Right cardiac atrium (tissue), 5 donors: ENCODE measurements at regions not wholly inside any gene's neighbourhood (a gene's known extent, or its start where the extent isn't known, plus 50 kb on each side); places are given as distances from the start of the nearest gene placed in this dataset.

Experiments used
- ATAC-seq, 2 donors: fragments of 200-7000 bp; cut with Tn5 transposase; one replicate each; pipeline versions ENCODE4 v1.8.0 to v1.9.1; 2020; ENCODE audit warnings: moderate library complexity in 2 of 2, mild to moderate bottlenecking in 1 of 2
- DNase-seq, 3 donors: peaks; one replicate each; pipeline ENCODE4 v3.0.0-alpha.2; 2020
- H3K27ac ChIP-seq: one replicate; pipeline ENCODE4 v1.5.1; 2013; ENCODE audit warnings: mild to moderate bottlenecking, low read length, control low read depth, moderate library complexity
- H3K27me3 ChIP-seq: one replicate; pipeline ENCODE4 v1.6.1; 2013; ENCODE audit not compliant: control insufficient read depth, insufficient read depth
- H3K4me1 ChIP-seq: one replicate; pipeline ENCODE4 v1.6.1; 2013; ENCODE audit warnings: low read length; ENCODE audit not compliant: control insufficient read depth, insufficient read depth
- H3K4me3 ChIP-seq: one replicate; pipeline ENCODE4 v1.5.1; 2013; ENCODE audit warnings: low read length, control low read depth
- H3K9me3 ChIP-seq: one replicate; pipeline ENCODE4 v1.6.1; 2013; ENCODE audit warnings: low read length; ENCODE audit not compliant: control insufficient read depth
- WGBS: extraction: QIAGEN DNeasy Blood & Tissue Kit; methylation state at CpG from one replicate; pipeline ENCODE4 v1.1.7; 2013; 5-methylcytosine and 5-hydroxymethylcytosine counted together
- intact Hi-C, 4 donors: fragments of 100-400 bp; cut with DNase I; formaldehyde crosslinking; loops; one replicate each; pipeline versions ENCODE4 v1.11.0 to v1.14.0; 2022 to 2023
- donor health status: healthy with polysubstance abuse.
- donor health status: DM: no; HTN: yes; CAD: no.
- donor health status: DM: no; HTN: no; CAD: no.
- donor health status: DM: no; HTN: yes; CAD: no; lungs with severe emphysema.
- donor health status: DM: yes; HTN: yes; CAD: no.

DNA sequence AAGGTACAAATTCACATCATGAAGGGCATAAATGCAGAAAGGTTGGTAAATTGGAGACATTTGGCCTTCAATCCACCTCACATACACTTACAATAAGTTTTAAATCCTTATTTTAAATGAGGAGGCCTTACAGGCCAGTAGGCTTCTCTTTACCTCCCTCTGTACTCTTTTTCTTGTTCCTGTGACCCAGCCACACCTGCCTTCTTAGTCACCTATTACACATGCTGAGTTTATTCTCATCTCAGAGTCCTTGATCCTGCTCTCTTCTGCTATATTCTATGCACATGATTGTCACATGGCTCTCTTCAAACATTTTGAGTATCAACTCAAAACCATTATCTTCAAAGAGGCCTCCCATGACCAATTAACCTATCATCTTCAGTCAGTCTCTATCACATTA is 491.5 kb downstream of the SATB2 start:
- intact Hi-C loops = no loop called here
- Histone ChIP-seq H3K9me3 (no peaks in the 10 kb centered on the region), H3K4me1 (no peaks in the 10 kb centered on the region), H3K4me3 (no peak overlapping the region), H3K27ac (no peak overlapping the region), H3K27me3 (no peaks in the 10 kb centered on the region)
- ATAC-seq = no peak
- DNase-seq = no peak

DNA sequence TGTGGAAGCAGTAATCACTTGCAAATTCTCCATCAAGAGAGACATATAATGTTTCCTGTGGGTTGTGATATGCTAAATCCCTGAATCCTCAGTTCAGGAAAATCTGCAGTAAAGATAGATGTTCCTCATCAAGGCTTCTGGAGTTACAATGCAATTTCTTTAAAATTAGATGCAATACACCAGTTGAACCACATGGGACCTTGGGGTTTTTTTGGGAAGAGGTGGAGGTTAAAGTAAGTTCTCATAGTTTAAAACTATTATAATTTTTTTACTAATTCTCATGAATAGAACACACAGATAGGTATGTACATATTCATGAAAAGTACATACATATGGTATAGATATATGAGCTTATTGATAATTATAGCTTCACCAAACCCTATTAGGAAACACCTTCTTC is 496.2 kb downstream of the SATB2 start:
- Histone ChIP-seq H3K4me1 (no peaks in the 10 kb centered on the region), H3K4me3 (no peak overlapping the region), H3K27ac (no peak overlapping the region), H3K9me3 (no peaks in the 10 kb centered on the region), H3K27me3 (no peaks in the 10 kb centered on the region)
- intact Hi-C loops = no loop called here
- no peak for ATAC-seq
- no peak for DNase-seq

DNA sequence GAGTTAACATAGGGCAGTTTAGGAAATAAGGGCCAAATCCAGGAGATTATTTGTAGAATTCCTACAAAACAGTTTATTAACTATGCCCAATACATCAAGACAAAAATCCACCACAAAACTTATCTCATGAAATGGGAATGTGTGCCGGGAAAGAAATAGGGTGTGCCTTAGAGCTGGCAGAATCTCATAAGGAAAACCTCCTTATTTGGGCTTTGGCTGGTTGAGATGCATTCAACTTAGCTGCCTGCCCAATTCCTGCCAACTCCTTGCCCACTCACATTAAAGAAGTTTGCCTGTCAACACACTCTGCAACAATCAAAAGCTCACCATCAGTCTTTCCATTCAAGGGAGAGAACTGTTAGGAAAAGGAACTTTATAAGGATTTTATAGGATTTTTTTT is 500.6 kb downstream of the SATB2 start:
- DNase-seq (no peak), ATAC-seq (no peak)
- Histone ChIP-seq H3K27me3 (no peaks in the 10 kb centered on the region), H3K4me1 (no peaks in the 10 kb centered on the region), H3K9me3 (no peaks in the 10 kb centered on the region), H3K4me3 (no peak overlapping the region), H3K27ac (no peak overlapping the region)
- intact Hi-C loops = no loop called here
- 58% methylated on average over 1 of the region's 1 CpG for WGBS

- DNase-seq (no peak), ATAC-seq (no peak)
- Histone ChIP-seq H3K27ac (no peak overlapping the region), H3K4me1 (no peaks in the 10 kb centered on the region), H3K9me3 (no peaks in the 10 kb centered on the region), H3K4me3 (no peak overlapping the region), H3K27me3 (no peaks in the 10 kb centered on the region)
- intact Hi-C loops = no loop called here
These were observed 504.4 kb downstream of the SATB2 start for GRCh38 chr2:198953328-198953727.

GRCh38 chr2:198950803-198951202 is 506.9 kb downstream of the SATB2 start:
- no peaks in the 10 kb centered on the region for H3K9me3 ChIP-seq
- H3K27ac ChIP-seq = no peak overlapping the region
- no peak for DNase-seq
- no peak for ATAC-seq
- intact Hi-C loops = no loop called here
- no peak overlapping the region for H3K4me3 ChIP-seq
- H3K4me1 ChIP-seq = no peaks in the 10 kb centered on the region
- H3K27me3 ChIP-seq = no peaks in the 10 kb centered on the region

GRCh38 chr2:198945496-198945895 is 512.2 kb downstream of the SATB2 start:
- intact Hi-C loops = no loop called here
- 76% methylated on average over 3 of the region's 3 CpGs for WGBS
- DNase-seq (no peak), ATAC-seq (no peak)
- Histone ChIP-seq H3K4me1 (no peaks in the 10 kb centered on the region), H3K4me3 (no peak overlapping the region), H3K27me3 (no peaks in the 10 kb centered on the region), H3K27ac (no peak overlapping the region), H3K9me3 (no peaks in the 10 kb centered on the region)

- no peak for ATAC-seq
- no peak overlapping the region for H3K27ac ChIP-seq
- no peak overlapping the region for H3K4me3 ChIP-seq
- H3K9me3 ChIP-seq = no peaks in the 10 kb centered on the region
- intact Hi-C loops = no loop called here
- DNase-seq = no peak
- no peaks in the 10 kb centered on the region for H3K4me1 ChIP-seq
- H3K27me3 ChIP-seq = no peaks in the 10 kb centered on the region
These were observed 527.6 kb downstream of the SATB2 start for GRCh38 chr2:198930170-198930569.

DNA sequence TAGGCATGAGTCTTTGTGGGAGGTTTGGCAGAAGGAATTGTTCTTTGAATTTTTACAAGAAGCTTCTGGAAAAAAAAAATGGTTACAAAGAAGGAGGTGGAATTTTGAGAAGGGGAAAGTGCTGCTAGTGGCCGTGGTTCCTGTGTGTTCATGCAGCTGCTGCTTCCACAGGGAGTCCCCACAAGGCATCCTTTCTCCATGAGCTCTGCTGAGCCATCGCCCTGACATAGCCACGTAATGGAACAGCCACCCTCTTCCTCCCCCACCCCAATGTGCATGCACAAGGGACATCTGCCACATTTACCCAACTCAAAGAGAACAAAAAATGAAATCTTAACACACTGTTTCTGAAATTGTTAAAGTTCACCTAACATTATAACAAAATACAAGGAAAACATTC is 529.7 kb downstream of the SATB2 start:
- 52% methylated on average over 3 of the region's 3 CpGs for WGBS
- Histone ChIP-seq H3K4me3 (no peak overlapping the region), H3K27ac (no peak overlapping the region), H3K4me1 (no peaks in the 10 kb centered on the region), H3K27me3 (no peaks in the 10 kb centered on the region), H3K9me3 (no peaks in the 10 kb centered on the region)
- intact Hi-C loops = no loop called here
- no peak for ATAC-seq
- no peak for DNase-seq

DNA sequence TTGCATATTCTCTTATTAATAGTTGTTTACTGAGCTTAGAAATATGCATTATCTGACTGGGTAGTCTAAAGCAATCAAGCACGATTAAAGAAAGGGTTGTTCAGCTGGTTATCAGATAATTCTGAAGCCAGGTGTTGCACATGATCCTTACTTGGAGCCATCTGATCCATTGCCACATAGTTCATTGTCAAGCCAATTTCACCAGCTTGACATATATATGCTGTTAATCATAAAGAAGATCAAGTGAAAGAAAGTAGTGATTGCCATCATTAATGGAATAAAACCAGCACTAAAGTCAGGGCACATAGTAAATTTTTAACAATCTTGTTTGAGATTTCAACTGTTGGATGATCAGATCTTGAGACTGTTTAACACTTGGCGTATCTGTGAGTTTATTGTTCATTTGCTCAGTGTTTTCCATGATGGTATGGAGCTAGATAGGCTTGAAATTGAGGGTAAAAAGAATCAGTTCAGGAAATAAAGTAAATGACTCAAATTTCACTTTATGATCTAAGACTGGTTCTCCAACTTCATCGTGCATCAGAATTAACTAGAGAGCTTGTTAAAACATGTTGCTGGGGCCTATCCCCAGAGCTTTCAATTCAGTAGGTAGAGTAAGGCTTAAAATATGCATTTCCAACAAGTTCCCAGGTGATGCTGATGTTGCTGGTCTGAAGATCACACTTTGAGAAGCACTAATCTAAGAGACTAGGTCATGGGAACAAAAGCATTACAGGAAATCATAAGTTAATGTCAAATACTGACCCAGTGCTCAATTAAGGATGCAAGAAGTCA is 539.6 kb downstream of the SATB2 start:
- Histone ChIP-seq H3K27ac (no peak overlapping the region), H3K27me3 (no peaks in the 10 kb centered on the region), H3K9me3 (no peaks in the 10 kb centered on the region), H3K4me1 (no peaks in the 10 kb centered on the region), H3K4me3 (no peak overlapping the region)
- DNase-seq (no peak), ATAC-seq (no peak)
- 80% methylated on average over 3 of the region's 3 CpGs for WGBS
- intact Hi-C loops = no loop called here

GRCh38 chr2:198917275-198917674 is 540.5 kb downstream of the SATB2 start:
- intact Hi-C loops = no loop called here
- no peak for DNase-seq
- Histone ChIP-seq H3K27ac (no peak overlapping the region), H3K9me3 (no peaks in the 10 kb centered on the region), H3K4me3 (no peak overlapping the region), H3K27me3 (no peaks in the 10 kb centered on the region), H3K4me1 (no peaks in the 10 kb centered on the region)
- no peak for ATAC-seq
- 66% methylated on average over 2 of the region's 2 CpGs for WGBS

GRCh38 chr2:198916548-198917080 is 541.1 kb downstream of the SATB2 start:
- 45% methylated on average over 6 of the region's 6 CpGs for WGBS
- no peak overlapping the region for H3K4me3 ChIP-seq

More at GRCh38 chr2:198916548-198917080, 541.1 kb downstream of the SATB2 start:
- no peaks in the 10 kb centered on the region for H3K4me1 ChIP-seq
- no peaks in the 10 kb centered on the region for H3K27me3 ChIP-seq
- ATAC-seq = no peak
- DNase-seq = no peak
- no peak overlapping the region for H3K27ac ChIP-seq
- no peaks in the 10 kb centered on the region for H3K9me3 ChIP-seq
- intact Hi-C loops = no loop called here
